ENCODE measurements at regions not wholly inside any gene's neighbourhood (a gene's known extent, or its start where the extent isn't known, plus 50 kb on each side); places are given as distances from the start of the nearest gene placed in this dataset.
"Not testable (repeated sequence)": the region's sequence is repeated elsewhere in the genome, so short reads cannot be mapped to it uniquely, and the experiment has no call there.

DNA sequence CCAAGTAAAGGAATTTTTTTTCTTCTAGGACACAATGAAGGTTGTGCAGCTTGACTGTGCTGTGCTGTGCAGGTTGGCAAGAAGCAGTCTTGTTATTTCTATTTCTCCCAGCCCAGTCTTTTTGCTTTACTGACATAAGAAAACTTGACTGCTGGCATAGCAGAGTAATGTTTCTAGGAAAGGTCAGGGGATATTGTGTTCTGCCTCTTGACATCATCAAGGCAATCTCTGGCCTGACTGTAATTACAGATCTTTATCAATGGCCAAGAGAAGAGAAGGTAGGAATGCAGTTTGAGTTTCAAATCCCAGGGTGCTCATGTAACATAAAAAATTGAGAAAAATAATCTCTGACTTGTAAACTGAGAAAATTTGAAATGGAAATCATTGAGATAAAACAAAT is 226.3 kb upstream of the ADGRL4 start:
- H3K9me3 ChIP-seq (ENCODE audit: control insufficient read depth in 1 of 2, insufficient read depth in 1 of 2, low read length in 2 of 2) = no peaks in the 10 kb centered on the region
- intact Hi-C loops (cut with DNase I, micrococcal nuclease) = no loop called here
- H3K4me3 ChIP-seq (ENCODE audit: low read length) = no peak overlapping the region
- H3K36me3 ChIP-seq (ENCODE audit: insufficient read depth, low read length) = no peaks in the 10 kb centered on the region
- H3K4me1 ChIP-seq (ENCODE audit: insufficient read depth, low read length) = no peaks in the 10 kb centered on the region
- H3K27me3 ChIP-seq (ENCODE audit: control insufficient read depth in 1 of 2, insufficient read depth in 2 of 2, low read length in 2 of 2) = no peaks in the 10 kb centered on the region
- Mint-ChIP-seq H3K36me3 (ENCODE audit: low read depth) (no peaks in the 10 kb centered on the region), H3K4me1 (ENCODE audit: low read depth) (no peaks in the 10 kb centered on the region), H3K9me3 (no peaks in the 10 kb centered on the region), H3K27me3 (no peaks in the 10 kb centered on the region), H3K27ac (no peak overlapping the region), H3K4me3 (no peak overlapping the region)
- no peak for DNase-seq
- CTCF ChIA-PET = no interaction called here
- POLR2A ChIA-PET = no interaction called here
- no peak for ATAC-seq (ENCODE audit: poor library complexity)
- no peak overlapping the region for H3K27ac ChIP-seq (ENCODE audit: low read depth in 1 of 2, low read length in 2 of 2)
- TF ChIP-seq, protein P1, sequence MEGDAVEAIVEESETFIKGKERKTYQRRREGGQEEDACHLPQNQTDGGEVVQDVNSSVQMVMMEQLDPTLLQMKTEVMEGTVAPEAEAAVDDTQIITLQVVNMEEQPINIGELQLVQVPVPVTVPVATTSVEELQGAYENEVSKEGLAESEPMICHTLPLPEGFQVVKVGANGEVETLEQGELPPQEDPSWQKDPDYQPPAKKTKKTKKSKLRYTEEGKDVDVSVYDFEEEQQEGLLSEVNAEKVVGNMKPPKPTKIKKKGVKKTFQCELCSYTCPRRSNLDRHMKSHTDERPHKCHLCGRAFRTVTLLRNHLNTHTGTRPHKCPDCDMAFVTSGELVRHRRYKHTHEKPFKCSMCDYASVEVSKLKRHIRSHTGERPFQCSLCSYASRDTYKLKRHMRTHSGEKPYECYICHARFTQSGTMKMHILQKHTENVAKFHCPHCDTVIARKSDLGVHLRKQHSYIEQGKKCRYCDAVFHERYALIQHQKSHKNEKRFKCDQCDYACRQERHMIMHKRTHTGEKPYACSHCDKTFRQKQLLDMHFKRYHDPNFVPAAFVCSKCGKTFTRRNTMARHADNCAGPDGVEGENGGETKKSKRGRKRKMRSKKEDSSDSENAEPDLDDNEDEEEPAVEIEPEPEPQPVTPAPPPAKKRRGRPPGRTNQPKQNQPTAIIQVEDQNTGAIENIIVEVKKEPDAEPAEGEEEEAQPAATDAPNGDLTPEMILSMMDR (IDR thresholded peaks at IDR 0.05) = no peak

DNA sequence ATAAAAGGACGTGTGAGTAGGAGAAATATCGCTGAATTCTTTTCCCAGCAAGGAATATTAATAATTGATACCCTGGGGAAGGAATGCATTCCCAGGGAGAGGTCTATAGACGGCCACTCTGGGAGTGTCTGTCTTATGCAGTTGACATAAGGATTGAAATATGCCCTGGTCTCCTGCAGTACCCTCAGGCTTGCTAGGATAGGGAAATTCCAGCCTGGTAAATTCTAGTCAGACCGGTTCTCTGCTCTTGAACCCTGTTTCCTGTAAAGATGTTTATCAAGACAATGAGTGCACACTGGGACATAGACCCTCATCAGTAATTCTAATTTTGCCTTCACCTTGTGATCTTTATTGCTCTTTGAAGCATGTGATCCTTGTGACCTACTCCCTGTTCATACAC is 224.2 kb upstream of the ADGRL4 start:
- H3K36me3 ChIP-seq (ENCODE audit: insufficient read depth, low read length); POLR2A ChIA-PET; H3K36me3 Mint-ChIP-seq (ENCODE audit: low read depth); intact Hi-C loops (cut with DNase I, micrococcal nuclease); H3K4me1 ChIP-seq (ENCODE audit: insufficient read depth, low read length); ATAC-seq (ENCODE audit: poor library complexity); H3K4me3 Mint-ChIP-seq; CTCF ChIA-PET; H3K9me3 ChIP-seq (ENCODE audit: control insufficient read depth in 1 of 2, insufficient read depth in 1 of 2, low read length in 2 of 2); H3K9me3 Mint-ChIP-seq; DNase-seq; H3K27ac Mint-ChIP-seq; H3K27me3 ChIP-seq (ENCODE audit: control insufficient read depth in 1 of 2, insufficient read depth in 2 of 2, low read length in 2 of 2); H3K4me1 Mint-ChIP-seq (ENCODE audit: low read depth); H3K4me3 ChIP-seq (ENCODE audit: low read length); H3K27ac ChIP-seq (ENCODE audit: low read depth in 1 of 2, low read length in 2 of 2); H3K27me3 Mint-ChIP-seq: not testable (repeated sequence)

DNA sequence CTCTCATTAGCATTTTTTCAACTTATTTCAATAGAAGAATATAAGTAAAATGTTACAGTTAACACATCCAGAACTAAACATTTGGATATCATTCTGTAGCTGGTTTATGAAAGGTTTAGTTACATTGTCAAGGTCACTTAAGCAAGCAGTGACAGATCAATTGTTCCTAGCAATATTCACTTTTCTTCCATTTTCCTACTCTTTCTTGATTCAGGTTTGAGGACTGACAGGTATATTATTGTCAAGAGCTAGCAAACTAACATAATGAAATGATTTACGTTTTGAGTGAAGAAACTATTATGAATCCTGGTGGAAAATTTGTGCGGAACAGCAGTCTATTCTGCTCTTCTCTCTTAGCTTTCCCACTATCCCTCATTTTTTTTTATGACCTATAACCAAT is 220.4 kb upstream of the ADGRL4 start:
- no peaks in the 10 kb centered on the region for H3K36me3 ChIP-seq (ENCODE audit: insufficient read depth, low read length)
- no peaks in the 10 kb centered on the region for H3K36me3 Mint-ChIP-seq (ENCODE audit: low read depth)
- no peak overlapping the region for H3K27ac ChIP-seq (ENCODE audit: low read depth in 1 of 2, low read length in 2 of 2)
- H3K9me3 ChIP-seq (ENCODE audit: control insufficient read depth in 1 of 2, insufficient read depth in 1 of 2, low read length in 2 of 2) = no peaks in the 10 kb centered on the region
- peaks cover 2% of the 10 kb centered on the region for H3K9me3 Mint-ChIP-seq
- DNase-seq = no peak
- ATAC-seq (ENCODE audit: poor library complexity) = no peak
- no peaks in the 10 kb centered on the region for H3K4me1 ChIP-seq (ENCODE audit: insufficient read depth, low read length)
- no peak overlapping the region for H3K4me3 ChIP-seq (ENCODE audit: low read length)
- CTCF ChIA-PET = no interaction called here
- no peaks in the 10 kb centered on the region for H3K27me3 ChIP-seq (ENCODE audit: control insufficient read depth in 1 of 2, insufficient read depth in 2 of 2, low read length in 2 of 2)
- no peak overlapping the region for H3K4me3 Mint-ChIP-seq
- no peak overlapping the region for H3K27ac Mint-ChIP-seq
- no peaks in the 10 kb centered on the region for H3K4me1 Mint-ChIP-seq (ENCODE audit: low read depth)
- no peaks in the 10 kb centered on the region for H3K27me3 Mint-ChIP-seq
- intact Hi-C loops (cut with DNase I, micrococcal nuclease) = no loop called here
- TF ChIP-seq, protein P1 (IDR thresholded peaks at IDR 0.05) = no peak
- POLR2A ChIA-PET = no interaction called here

DNA sequence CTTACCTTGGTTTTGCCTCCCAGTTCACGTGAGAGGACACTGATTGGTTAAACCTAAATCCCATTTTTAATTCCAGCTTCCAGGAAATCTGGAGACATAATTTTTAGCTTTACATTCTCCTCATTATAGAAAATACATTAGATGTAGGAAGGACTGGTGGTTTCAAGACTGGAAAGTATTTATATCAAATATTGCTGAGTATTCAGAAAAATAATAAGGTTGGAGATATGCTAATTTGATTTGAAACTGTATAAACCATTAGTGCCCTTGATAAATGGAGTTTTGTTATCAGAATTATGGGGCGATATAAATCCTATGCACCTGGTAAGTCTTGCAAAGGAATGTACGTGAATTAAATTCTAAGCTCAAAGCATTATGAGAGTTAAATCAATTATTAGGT is 218.0 kb upstream of the ADGRL4 start:
- H3K4me1 Mint-ChIP-seq (ENCODE audit: low read depth) = no peaks in the 10 kb centered on the region
- Histone ChIP-seq H3K4me3 (ENCODE audit: low read length) (no peak overlapping the region), H3K27me3 (ENCODE audit: control insufficient read depth in 1 of 2, insufficient read depth in 2 of 2, low read length in 2 of 2) (no peaks in the 10 kb centered on the region), H3K36me3 (ENCODE audit: insufficient read depth, low read length) (no peaks in the 10 kb centered on the region), H3K27ac (ENCODE audit: low read depth in 1 of 2, low read length in 2 of 2) (no peak overlapping the region), H3K4me1 (ENCODE audit: insufficient read depth, low read length) (no peaks in the 10 kb centered on the region), H3K9me3 (ENCODE audit: control insufficient read depth in 1 of 2, insufficient read depth in 1 of 2, low read length in 2 of 2) (peaks cover 3 to 10% of the 10 kb centered on the region in 2 experiments)
- H3K9me3 Mint-ChIP-seq = peaks cover 7% of the 10 kb centered on the region
- H3K36me3 Mint-ChIP-seq (ENCODE audit: low read depth) = no peaks in the 10 kb centered on the region
- H3K27me3 Mint-ChIP-seq = no peaks in the 10 kb centered on the region
- DNase-seq (no peak), ATAC-seq (ENCODE audit: poor library complexity) (no peak)
- no peak overlapping the region for H3K27ac Mint-ChIP-seq
- ChIA-PET POLR2A (no interaction called here), CTCF (interaction anchor here (1.0 kb wide), 1 partner anchor 10 kb away, joined by 3 read pairs; no protein-coding TSS in a partner anchor)
- TF ChIP-seq, protein P1 (IDR thresholded peaks at IDR 0.05) = no peak
- no peak overlapping the region for H3K4me3 Mint-ChIP-seq
- intact Hi-C loops (cut with DNase I, micrococcal nuclease) = no loop called here
